Ecto neural progenitor cell (in vitro differentiated cells): ENCODE measurements at regions not wholly inside any gene's neighbourhood (a gene's known extent, or its start where the extent isn't known, plus 50 kb on each side); places are given as distances from the start of the nearest gene placed in this dataset.

Experiments used
- DNase-seq: peaks from one replicate; pipeline ENCODE4 v3.0.0-alpha.2; 2018; ENCODE audit warnings: low spot score

- no peak for DNase-seq
Observed at GRCh38 chr12:111310076-111310870, 58.6 kb downstream of the PHETA1 start.

GRCh38 chr12:111309584-111309983 lies 59.3 kb downstream of the PHETA1 start:
- DNase-seq, result no peak

GRCh38 chr12:111308473-111308872 lies 60.4 kb downstream of the PHETA1 start:
- no peak for DNase-seq

- peak; percentile 73 for DNase-seq
Observed at GRCh38 chr12:111304642-111305071, 64.2 kb downstream of the PHETA1 start.

GRCh38 chr12:111303531-111303930 lies 65.4 kb downstream of the PHETA1 start:
- no peak for DNase-seq

GRCh38 chr12:111298582-111299436 lies 70.1 kb downstream of the PHETA1 start:
- peak; percentile 90 for DNase-seq

- peak; percentile 79 for DNase-seq
Observed at GRCh38 chr12:111297703-111298426, 71.0 kb downstream of the PHETA1 start.

GRCh38 chr12:111296906-111297463 lies 71.9 kb downstream of the PHETA1 start:
- DNase-seq, result no peak

- DNase-seq, result no peak
Observed at GRCh38 chr12:111295176-111295575, 73.7 kb downstream of the PHETA1 start.

- DNase-seq, result no peak
Observed at GRCh38 chr12:111293266-111294009, 75.5 kb downstream of the PHETA1 start.

GRCh38 chr12:111291357-111291756 lies 77.5 kb downstream of the PHETA1 start:
- no peak for DNase-seq

GRCh38 chr12:111288771-111289170 lies 80.1 kb downstream of the PHETA1 start:
- no peak for DNase-seq

GRCh38 chr12:111287125-111287900 lies 81.6 kb downstream of the PHETA1 start:
- no peak for DNase-seq

- DNase-seq, result no peak
Observed at GRCh38 chr12:111285200-111285599, 83.7 kb downstream of the PHETA1 start.

GRCh38 chr12:111284709-111285108 lies 84.2 kb downstream of the PHETA1 start:
- no peak for DNase-seq

- no peak for DNase-seq
Observed at GRCh38 chr12:111283966-111284365, 84.9 kb downstream of the PHETA1 start.

GRCh38 chr12:111283521-111283920 lies 85.4 kb downstream of the PHETA1 start:
- no peak for DNase-seq

- DNase-seq, result no peak
Observed at GRCh38 chr12:111277570-111277969, 91.3 kb downstream of the PHETA1 start.

GRCh38 chr12:111276146-111276545 lies 92.7 kb downstream of the PHETA1 start:
- no peak for DNase-seq

- DNase-seq, result no peak
Observed at GRCh38 chr12:111275308-111275707, 93.6 kb downstream of the PHETA1 start.

GRCh38 chr12:111274777-111275176 lies 94.1 kb downstream of the PHETA1 start:
- no peak for DNase-seq
